Retinal pigment epithelial cell (primary cell): ENCODE measurements at regions not wholly inside any gene's neighbourhood (a gene's known extent, or its start where the extent isn't known, plus 50 kb on each side); places are given as distances from the start of the nearest gene placed in this dataset.

Experiments
- DNase-seq: peaks from one replicate; pipeline ENCODE4 v3.0.0-alpha.2; 2010; ENCODE audit warnings: low read depth
- H3K4me3 ChIP-seq: 2 replicates; pipeline ENCODE4 v1.5.1; 2011; ENCODE audit warnings: mild to moderate bottlenecking, low read length, control low read depth, moderate library complexity
- CTCF ChIP-seq: conservative IDR thresholded peaks from 2 replicates; pipeline ENCODE4 v1.5.1; 2011; ENCODE audit warnings: low read depth, low read length, control low read depth, inconsistent platforms

GRCh38 chr16:88295671-88296436 lies 86.9 kb upstream of the ZNF469 start:
- no peak overlapping the region for H3K4me3 ChIP-seq
- no peak for TF ChIP-seq CTCF
- DNase-seq: no peak

- no peak for DNase-seq
- H3K4me3 ChIP-seq: no peak overlapping the region
- TF ChIP-seq CTCF: no peak
Measured at GRCh38 chr16:88296437-88297177, 86.2 kb upstream of the ZNF469 start.

- TF ChIP-seq CTCF: no peak
- no peak overlapping the region for H3K4me3 ChIP-seq
- DNase-seq: no peak
Measured at GRCh38 chr16:88297178-88297720, 85.5 kb upstream of the ZNF469 start.

- DNase-seq: no peak
- TF ChIP-seq CTCF: no peak
- no peak overlapping the region for H3K4me3 ChIP-seq
Measured at GRCh38 chr16:88298181-88298832, 84.5 kb upstream of the ZNF469 start.

- no peak overlapping the region for H3K4me3 ChIP-seq
- no peak for TF ChIP-seq CTCF
- no peak for DNase-seq
Measured at GRCh38 chr16:88298833-88299745, 83.7 kb upstream of the ZNF469 start.

- H3K4me3 ChIP-seq: no peak overlapping the region
- DNase-seq: no peak
- no peak for TF ChIP-seq CTCF
Measured at GRCh38 chr16:88299751-88300462, 82.9 kb upstream of the ZNF469 start.
